Upper lobe of left lung (tissue), 4 donors: ENCODE measurements at regions not wholly inside any gene's neighbourhood (a gene's known extent, or its start where the extent isn't known, plus 50 kb on each side); places are given as distances from the start of the nearest gene placed in this dataset.

Source experiments
- CTCF ChIP-seq, 6 experiments: fragments of 450-650 bp in 4 of 6; fragments of 200-600 bp in 2 of 6; sonication (generic) in 2 of 6; IDR thresholded peaks; one replicate each; pipeline ENCODE4 v1.5.1; 2016 to 2019; ENCODE audit warnings: antibody characterized with exemption in 6 of 6
- EP300 ChIP-seq, 4 donors: sonication (generic); formaldehyde crosslinking; IDR thresholded peaks; one replicate each; pipeline ENCODE4 v1.5.1; 2017; ENCODE audit warnings: antibody characterized with exemption in 4 of 4, control low read depth in 2 of 4
- POLR2AphosphoS5 ChIP-seq, 2 donors: sonication (generic); formaldehyde crosslinking; IDR thresholded peaks; one replicate each; pipeline ENCODE4 v1.5.1; 2017; ENCODE audit warnings: antibody characterized with exemption in 2 of 2

- TF ChIP-seq CTCF (IDR thresholded peaks at IDR 0.05) (no peak), EP300 (IDR thresholded peaks at IDR 0.05) (no peak), POLR2AphosphoS5 (IDR thresholded peaks at IDR 0.05) (no peak)
Measured at GRCh38 chr1:34697818-34698217, 57.0 kb upstream of the GJB5 start.
